Loucy (cell line): ENCODE measurements at regions not wholly inside any gene's neighbourhood (a gene's known extent, or its start where the extent isn't known, plus 50 kb on each side); places are given as distances from the start of the nearest gene placed in this dataset.
"Not testable (repeated sequence)": the region's sequence is repeated elsewhere in the genome, so short reads cannot be mapped to it uniquely, and the experiment has no call there.

Experiments used
- H2AFZ ChIP-seq: fragments of 200-600 bp; sonication (generic); 2 replicates; pipeline ENCODE4 v1.6.0; 2016; ENCODE audit warnings: antibody characterized with exemption, mild to moderate bottlenecking, low read length, moderate library complexity
- H3F3A ChIP-seq: fragments of 200-600 bp; 2 replicates; pipeline ENCODE4 v1.6.0; 2016; ENCODE audit warnings: antibody characterized with exemption, low read depth, mild to moderate bottlenecking
- H3K27me3 ChIP-seq: fragments of 200-600 bp; sonication (generic); 2 replicates; pipeline ENCODE4 v1.6.1; 2014; ENCODE audit warnings: low read length, mild to moderate bottlenecking; ENCODE audit not compliant: insufficient read depth, poor library complexity, severe bottlenecking
- H3K36me3 ChIP-seq: fragments of 200-600 bp; sonication (generic); 2 replicates; pipeline ENCODE4 v1.6.1; 2016; ENCODE audit warnings: low read length; ENCODE audit not compliant: insufficient read depth
- H3K4me1 ChIP-seq: fragments of 200-600 bp; sonication (generic); 2 replicates; pipeline ENCODE4 v1.5.1; 2014; ENCODE audit warnings: low read length, mild to moderate bottlenecking; ENCODE audit not compliant: insufficient read depth, poor library complexity, severe bottlenecking
- H3K4me2 ChIP-seq: fragments of 200-600 bp; sonication (generic); 2 replicates; pipeline ENCODE4 v1.6.0; 2014; ENCODE audit warnings: antibody characterized with exemption, low read length, low read depth, mild to moderate bottlenecking; ENCODE audit not compliant: poor library complexity, severe bottlenecking
- H3K4me3 ChIP-seq: fragments of 200-600 bp; sonication (generic); 2 replicates; pipeline ENCODE4 v1.5.1; 2014; ENCODE audit warnings: low read length, mild to moderate bottlenecking, mixed read lengths; ENCODE audit not compliant: poor library complexity, severe bottlenecking
- H3K79me2 ChIP-seq: fragments of 200-600 bp; sonication (generic); 2 replicates; pipeline ENCODE4 v1.6.1; 2014; ENCODE audit warnings: low read length; ENCODE audit not compliant: insufficient read depth
- H3K9ac ChIP-seq: fragments of 200-600 bp; sonication (generic); 2 replicates; pipeline ENCODE4 v1.6.0; 2014; ENCODE audit warnings: mild to moderate bottlenecking, low read depth, low read length, moderate library complexity; ENCODE audit not compliant: poor library complexity, severe bottlenecking
- H3K9me2 ChIP-seq: fragments of 200-600 bp; sonication (generic); replicated peaks from 2 replicates; pipeline ENCODE4 v1.6.1; 2016; ENCODE audit warnings: low read depth, low read length, mixed read lengths
- H3K9me3 ChIP-seq: fragments of 200-600 bp; sonication (generic); 2 replicates; pipeline ENCODE4 v1.6.1; 2014; ENCODE audit warnings: mild to moderate bottlenecking, antibody characterized with exemption, low read length, low read depth; ENCODE audit not compliant: insufficient read depth
- H4K20me1 ChIP-seq: fragments of 200-600 bp; sonication (generic); 2 replicates; pipeline ENCODE4 v1.6.0; 2014; ENCODE audit warnings: antibody characterized with exemption, low read length, mild to moderate bottlenecking; ENCODE audit not compliant: insufficient read depth, poor library complexity, severe bottlenecking
- EZH2phosphoT487 ChIP-seq: fragments of 200-600 bp; IDR thresholded peaks from 2 replicates; pipeline ENCODE4 v1.6.1; 2018; ENCODE audit warnings: antibody characterized with exemption, mild to moderate bottlenecking, moderate library complexity, borderline replicate concordance
- TF ChIP-seq, protein P1 (sequence below): fragments of 200-600 bp; sonication (generic); conservative IDR thresholded peaks from 2 replicates; pipeline ENCODE4 v1.5.1; 2014; ENCODE audit warnings: mild to moderate bottlenecking, antibody characterized with exemption, low read length

DNA sequence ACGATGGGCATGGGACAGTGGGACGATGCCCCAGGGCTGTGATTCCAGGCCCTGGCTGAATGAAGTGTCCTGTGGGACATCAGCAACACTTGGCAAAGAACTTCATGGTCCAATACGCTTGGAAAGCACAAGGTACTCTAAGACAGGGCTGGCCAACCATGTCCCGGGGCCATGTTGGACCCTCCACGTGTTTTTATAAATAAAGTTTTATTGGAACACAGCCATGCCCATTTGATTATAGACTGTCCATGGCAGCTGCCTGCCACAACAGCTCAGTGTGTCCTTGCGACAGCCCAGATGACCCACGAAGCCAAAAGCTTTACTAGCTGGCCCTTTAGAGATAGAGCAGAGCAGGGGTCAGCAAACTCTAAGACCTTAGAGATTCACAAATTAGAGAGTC lies 282.1 kb downstream of the C16orf95 start:
- no peaks in the 10 kb centered on the region for H3K36me3 ChIP-seq
- TF ChIP-seq, protein P1, sequence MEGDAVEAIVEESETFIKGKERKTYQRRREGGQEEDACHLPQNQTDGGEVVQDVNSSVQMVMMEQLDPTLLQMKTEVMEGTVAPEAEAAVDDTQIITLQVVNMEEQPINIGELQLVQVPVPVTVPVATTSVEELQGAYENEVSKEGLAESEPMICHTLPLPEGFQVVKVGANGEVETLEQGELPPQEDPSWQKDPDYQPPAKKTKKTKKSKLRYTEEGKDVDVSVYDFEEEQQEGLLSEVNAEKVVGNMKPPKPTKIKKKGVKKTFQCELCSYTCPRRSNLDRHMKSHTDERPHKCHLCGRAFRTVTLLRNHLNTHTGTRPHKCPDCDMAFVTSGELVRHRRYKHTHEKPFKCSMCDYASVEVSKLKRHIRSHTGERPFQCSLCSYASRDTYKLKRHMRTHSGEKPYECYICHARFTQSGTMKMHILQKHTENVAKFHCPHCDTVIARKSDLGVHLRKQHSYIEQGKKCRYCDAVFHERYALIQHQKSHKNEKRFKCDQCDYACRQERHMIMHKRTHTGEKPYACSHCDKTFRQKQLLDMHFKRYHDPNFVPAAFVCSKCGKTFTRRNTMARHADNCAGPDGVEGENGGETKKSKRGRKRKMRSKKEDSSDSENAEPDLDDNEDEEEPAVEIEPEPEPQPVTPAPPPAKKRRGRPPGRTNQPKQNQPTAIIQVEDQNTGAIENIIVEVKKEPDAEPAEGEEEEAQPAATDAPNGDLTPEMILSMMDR = no peak
- TF ChIP-seq EZH2phosphoT487 = no peak
- H3K4me2 ChIP-seq = no peak overlapping the region
- no peaks in the 10 kb centered on the region for H3K9me2 ChIP-seq
- H3K27me3 ChIP-seq = no peaks in the 10 kb centered on the region
- no peaks in the 10 kb centered on the region for H4K20me1 ChIP-seq
- no peaks in the 10 kb centered on the region for H3F3A ChIP-seq
- no peaks in the 10 kb centered on the region for H3K4me1 ChIP-seq
- H3K9me3 ChIP-seq = no peaks in the 10 kb centered on the region
- no peaks in the 10 kb centered on the region for H3K79me2 ChIP-seq
- H3K4me3 ChIP-seq = no peak overlapping the region
- no peak overlapping the region for H3K9ac ChIP-seq
- H2AFZ ChIP-seq = no peak overlapping the region

GRCh38 chr16:87037012-87037411 lies 280.2 kb downstream of the C16orf95 start:
- no peaks in the 10 kb centered on the region for H3K9me3 ChIP-seq
- no peak overlapping the region for H2AFZ ChIP-seq
- H4K20me1 ChIP-seq = no peaks in the 10 kb centered on the region
- H3K9me2 ChIP-seq = no peaks in the 10 kb centered on the region
- H3K36me3 ChIP-seq = no peaks in the 10 kb centered on the region
- H3K79me2 ChIP-seq = no peaks in the 10 kb centered on the region
- H3F3A ChIP-seq = no peaks in the 10 kb centered on the region
- H3K4me3 ChIP-seq = no peak overlapping the region
- H3K9ac ChIP-seq = no peak overlapping the region
- H3K27me3 ChIP-seq = no peaks in the 10 kb centered on the region
- no peak overlapping the region for H3K4me2 ChIP-seq
- no peak for TF ChIP-seq EZH2phosphoT487
- TF ChIP-seq, protein P1 = no peak
- no peaks in the 10 kb centered on the region for H3K4me1 ChIP-seq

- H3K4me1 ChIP-seq, H4K20me1 ChIP-seq, H3K9ac ChIP-seq, H3F3A ChIP-seq, H3K36me3 ChIP-seq, H3K9me3 ChIP-seq, H2AFZ ChIP-seq, H3K27me3 ChIP-seq, H3K9me2 ChIP-seq, H3K4me3 ChIP-seq, H3K4me2 ChIP-seq, H3K79me2 ChIP-seq: not testable (repeated sequence)
Observed at GRCh38 chr16:87038528-87038927, 278.7 kb downstream of the C16orf95 start.
